Hematopoietic multipotent progenitor cell treated with erythropoietin and hydrocortisone succinate and interleukin-3 and kit ligand, for 17 days (in vitro differentiated cells): ENCODE measurements at regions not wholly inside any gene's neighbourhood (a gene's known extent, or its start where the extent isn't known, plus 50 kb on each side); places are given as distances from the start of the nearest gene placed in this dataset.
A peak's percentile ranks its signal among the peaks of the same experiment; 100 is the strongest.
"Not testable (repeated sequence)": the region's sequence is repeated elsewhere in the genome, so short reads cannot be mapped to it uniquely, and the experiment has no call there.

Source experiments
- DNase-seq: peaks from one replicate; pipeline ENCODE4 v3.0.0-alpha.2; 2015; ENCODE audit warnings: low spot score

- no peak for DNase-seq
Observed at GRCh38 chr2:446963-447530, 159.2 kb upstream of the ALKAL2 start.

- DNase-seq = no peak
Observed at GRCh38 chr2:446303-446874, 158.5 kb upstream of the ALKAL2 start.

GRCh38 chr2:445896-446295 lies 158.0 kb upstream of the ALKAL2 start:
- DNase-seq = no peak

GRCh38 chr2:444937-445884 lies 157.3 kb upstream of the ALKAL2 start:
- DNase-seq = no peak

GRCh38 chr2:443741-444140 lies 155.8 kb upstream of the ALKAL2 start:
- no peak for DNase-seq

DNA sequence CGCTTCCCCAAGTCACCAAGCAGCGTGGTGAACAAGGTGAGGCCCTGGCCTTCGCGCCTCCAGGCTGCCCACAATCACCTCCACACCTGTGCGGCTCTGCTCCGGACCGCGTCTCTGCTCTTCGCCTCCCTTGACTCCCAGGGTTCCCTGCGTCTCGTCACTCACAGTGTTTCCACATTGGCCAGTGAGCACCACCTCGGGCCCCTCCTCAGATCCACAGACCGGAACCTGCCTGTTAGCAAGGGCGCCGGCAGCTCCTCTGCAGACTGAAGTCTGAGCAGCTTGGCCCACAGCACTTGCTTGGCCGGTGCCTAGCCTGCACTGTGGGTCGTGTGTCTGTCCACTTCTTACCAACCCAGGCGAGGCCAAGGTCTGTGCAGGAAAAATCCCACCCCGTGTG lies 155.3 kb upstream of the ALKAL2 start:
- DNase-seq = no peak

GRCh38 chr2:441258-442022 lies 153.5 kb upstream of the ALKAL2 start:
- DNase-seq = no peak

DNA sequence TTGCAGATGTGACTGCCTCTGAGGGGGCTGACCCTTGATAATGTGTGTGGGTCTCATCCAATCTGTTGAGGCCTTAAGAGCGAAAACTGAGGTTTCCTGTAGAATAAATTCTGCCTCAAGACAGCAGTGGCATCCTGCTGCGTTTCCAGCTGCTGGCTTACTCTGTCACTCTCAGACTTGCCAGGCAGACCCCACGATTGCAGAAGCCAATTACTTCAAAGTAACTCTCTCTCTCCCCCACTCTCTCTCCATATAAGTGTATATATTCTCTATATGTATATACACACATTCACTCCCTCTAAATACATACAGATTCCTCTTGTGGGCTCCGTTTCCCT lies 152.5 kb upstream of the ALKAL2 start:
- no peak for DNase-seq

GRCh38 chr2:439556-440402 lies 151.9 kb upstream of the ALKAL2 start:
- DNase-seq = no peak

DNA sequence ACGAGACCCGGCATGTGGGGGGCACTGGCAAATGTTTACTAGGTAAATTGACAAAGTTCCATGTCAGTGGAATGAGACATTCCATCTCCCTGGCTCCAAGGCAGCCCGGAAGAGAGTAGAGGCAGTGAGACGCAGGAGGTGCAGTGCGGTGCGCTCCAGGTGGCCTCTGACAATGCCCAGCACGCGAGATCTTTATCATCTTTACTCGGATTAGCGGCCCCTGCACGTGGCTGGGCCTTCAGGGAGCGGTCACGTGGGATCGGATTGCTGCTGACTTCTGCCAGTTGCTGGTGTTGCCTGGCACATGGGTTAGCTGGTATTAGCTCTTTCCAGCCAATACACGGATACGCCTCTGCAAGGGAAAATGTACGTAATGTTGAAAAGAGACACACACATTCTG lies 151.2 kb upstream of the ALKAL2 start:
- DNase-seq = no peak

GRCh38 chr2:437756-438393 lies 150.0 kb upstream of the ALKAL2 start:
- no peak for DNase-seq

DNA sequence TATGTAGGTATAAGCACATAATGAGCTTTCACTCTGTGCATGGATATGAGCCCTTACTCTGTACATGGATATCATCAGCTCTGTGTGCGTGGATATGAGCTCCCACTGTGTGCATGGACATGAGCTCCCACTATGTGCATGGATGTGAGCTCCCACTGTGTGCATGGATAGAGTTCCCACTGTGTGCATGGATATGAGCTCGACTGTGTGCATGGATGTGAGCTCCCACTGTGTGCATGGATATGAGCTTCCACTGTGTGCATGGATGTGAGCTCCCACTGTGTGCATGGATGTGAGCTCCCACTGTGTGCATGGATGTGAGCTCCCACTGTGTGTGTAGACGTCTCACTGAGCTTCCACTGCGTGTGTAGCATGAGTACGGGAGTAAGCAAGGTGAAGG lies 149.3 kb upstream of the ALKAL2 start:
- DNase-seq = no peak

- DNase-seq = no peak
Observed at GRCh38 chr2:436205-436604, 148.3 kb upstream of the ALKAL2 start.

DNA sequence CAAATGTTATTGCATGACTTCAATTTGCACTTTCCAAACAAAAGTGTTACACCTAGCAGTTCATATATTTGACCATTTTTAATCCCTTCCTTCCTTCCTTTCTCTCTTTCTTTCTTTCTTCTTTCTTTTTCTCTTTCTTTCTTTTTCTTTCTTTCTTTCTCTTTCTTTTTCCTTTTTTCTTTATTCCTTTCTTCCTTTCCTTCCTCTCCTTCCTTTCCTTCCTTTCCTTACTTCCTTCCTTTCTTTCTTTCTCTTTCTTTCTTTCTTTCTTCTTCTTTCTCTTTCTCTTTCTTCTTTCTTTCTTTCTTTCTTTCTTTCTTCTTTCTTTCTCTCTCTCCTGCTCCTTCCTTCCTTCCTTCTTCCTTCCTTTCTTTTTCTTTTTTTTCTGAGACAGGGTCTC lies 146.7 kb upstream of the ALKAL2 start:
- no peak for DNase-seq

GRCh38 chr2:433216-433615 lies 145.3 kb upstream of the ALKAL2 start:
- no peak for DNase-seq

- peak; percentile 5 for DNase-seq
Observed at GRCh38 chr2:430291-431040, 142.6 kb upstream of the ALKAL2 start.

DNA sequence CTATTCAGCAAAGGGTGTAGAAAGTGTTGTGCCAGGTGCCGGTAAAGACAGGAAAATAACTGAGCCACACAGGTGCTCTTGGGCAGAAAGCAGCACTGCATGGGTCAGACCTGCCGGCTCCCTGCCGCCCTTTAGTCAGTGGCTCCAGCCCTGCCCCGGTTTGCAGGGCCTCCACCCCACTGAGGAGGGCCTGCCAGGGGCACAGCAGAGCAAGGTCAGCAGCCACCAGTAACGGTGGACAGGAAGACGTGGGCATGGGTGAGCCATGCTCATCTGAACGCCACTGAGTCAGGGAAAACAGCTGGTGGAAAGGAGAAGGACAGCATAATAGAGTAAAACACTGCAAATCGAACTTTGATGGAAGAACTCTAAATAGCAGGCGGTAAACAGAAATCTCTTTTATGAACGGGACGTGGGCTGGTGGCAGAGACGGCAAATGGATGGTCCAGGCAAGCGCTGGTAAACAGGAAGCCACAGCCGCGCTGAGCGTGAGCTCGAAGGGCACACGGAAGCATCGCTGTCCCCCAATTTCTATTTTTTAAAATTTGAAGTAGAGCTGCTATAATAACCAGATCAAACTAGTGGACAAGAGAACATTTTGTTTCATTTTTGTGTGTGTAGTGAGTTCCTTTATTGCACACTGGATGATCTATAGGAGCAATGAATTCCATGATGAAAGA lies 141.8 kb upstream of the ALKAL2 start:
- DNase-seq = no peak

GRCh38 chr2:429142-429541 lies 141.3 kb upstream of the ALKAL2 start:
- DNase-seq = no peak

- DNase-seq = no peak
Observed at GRCh38 chr2:428591-428990, 140.7 kb upstream of the ALKAL2 start.

- DNase-seq = not testable (repeated sequence)
Observed at GRCh38 chr2:426696-427095, 138.8 kb upstream of the ALKAL2 start.
